ENCODE measurements at regions not wholly inside any gene's neighbourhood (a gene's known extent, or its start where the extent isn't known, plus 50 kb on each side); places are given as distances from the start of the nearest gene placed in this dataset.

GRCh38 chrX:21168401-21169160, 205.6 kb upstream of the CNKSR2 start:
- TF ChIP-seq POLR2A (IDR thresholded peaks at IDR 0.05) (no peak), CTCF (IDR thresholded peaks at IDR 0.05) (no peak)
